ENCODE measurements at regions not wholly inside any gene's neighbourhood (a gene's known extent, or its start where the extent isn't known, plus 50 kb on each side); places are given as distances from the start of the nearest gene placed in this dataset.

GRCh38 chr7:16040346-16040745 is 353.9 kb upstream of the MEOX2 start:
- H3K56ac ChIP-seq (ENCODE audit: extremely low read depth, insufficient read depth, low read length): no peak overlapping the region
- 100% methylated on average over 1 of the region's 5 CpGs; no CpG with 5 or more reads in 1 of the 2 experiments for WGBS, 2 experiments (ENCODE audit: extremely low coverage in 2 of 2, insufficient read length in 1 of 2)
- H4K5ac ChIP-seq (ENCODE audit: low read depth, low read length): no peak overlapping the region
- in situ Hi-C loops (cut with MboI; ENCODE audit: low sequenced_read_pairs) (no loop called here), intact Hi-C loops (cut with micrococcal nuclease) (no loop called here), dilution Hi-C loops (cut with HindIII; ENCODE audit: low sequenced_read_pairs, unreplicated experiment) (no loop called here)
- H2AK9ac ChIP-seq (replicated peaks; ENCODE audit: low read depth, low read length, poor library complexity): no peak overlapping the region
- BruUV-seq (replicated peaks): no TSS peak
- H3K4ac ChIP-seq (ENCODE audit: low read depth, low read length): no peak overlapping the region
- H3K9me1 ChIP-seq (ENCODE audit: insufficient read depth, low read length): no peaks in the 10 kb centered on the region
- no peak overlapping the region for H3K14ac ChIP-seq (replicated peaks; ENCODE audit: low read depth, low read length)
- no peak overlapping the region for H4K91ac ChIP-seq (ENCODE audit: insufficient read depth, low read depth, low read length)
- POLR2A ChIA-PET (ENCODE audit: unreplicated experiment): interaction anchor here (0.6 kb wide), 1 partner anchor 49 kb away, joined by 4 read pairs; no protein-coding TSS in a partner anchor
- no peak for TF ChIP-seq RFX5 (IDR thresholded peaks at IDR 0.05; ENCODE audit: low read depth, low read length)
- TF ChIP-seq MXI1 (IDR thresholded peaks at IDR 0.05; ENCODE audit: borderline replicate concordance, low read depth, low read length): no peak
- TF ChIP-seq BHLHE40 (IDR thresholded peaks at IDR 0.05; ENCODE audit: low read depth, low read length): no peak
- no peak for TF ChIP-seq RAD21 (IDR thresholded peaks at IDR 0.05; ENCODE audit: low read length)
- no peak for TF ChIP-seq CHD1 (IDR thresholded peaks at IDR 0.05; ENCODE audit: low read depth, low read length)
- no peak for TF ChIP-seq RCOR1 (IDR thresholded peaks at IDR 0.05; ENCODE audit: insufficient replicate concordance, low read length)
- TF ChIP-seq CEBPB (IDR thresholded peaks at IDR 0.05; ENCODE audit: low read depth, low read length): no peak
- no peak for TF ChIP-seq SMC3 (IDR thresholded peaks at IDR 0.05; ENCODE audit: low read depth, low read length)
- no peak for TF ChIP-seq ELK1 (IDR thresholded peaks at IDR 0.05; ENCODE audit: borderline replicate concordance, low read depth, low read length)
- TF ChIP-seq FOS (IDR thresholded peaks at IDR 0.05; ENCODE audit: low read depth, low read length): no peak
- H2BK20ac ChIP-seq (ENCODE audit: low read depth, low read length): no peak overlapping the region
- H3K23ac ChIP-seq (ENCODE audit: low read depth, low read length): no peak overlapping the region
- H3K36me3 ChIP-seq (ENCODE audit: control insufficient read depth, insufficient read depth, low read length): no peaks in the 10 kb centered on the region
- no peak overlapping the region for H3K9ac ChIP-seq (ENCODE audit: low read depth, low read length)
- ATAC-seq (ENCODE audit: low read depth): no peak
- H3K4me3 ChIP-seq (ENCODE audit: insufficient read depth, low read depth, low read length): no peak overlapping the region
- H4K8ac ChIP-seq (ENCODE audit: low read depth in 2 of 2, low read length in 2 of 2): no peak overlapping the region
- no peak overlapping the region for H2AK5ac ChIP-seq (ENCODE audit: low read depth, low read length)
- H3K9me3 ChIP-seq (ENCODE audit: control insufficient read depth, insufficient read depth, low read length): no peaks in the 10 kb centered on the region
- H3K27ac ChIP-seq (ENCODE audit: insufficient read depth, low read length): no peak overlapping the region
- no peak overlapping the region for H3K4me2 ChIP-seq (ENCODE audit: low read depth, low read length)
- no peak overlapping the region for H3K18ac ChIP-seq (ENCODE audit: low read depth, low read length)
- no peak overlapping the region for H2BK15ac ChIP-seq (ENCODE audit: low read depth, low read length)
- H3K79me1 ChIP-seq (ENCODE audit: low read depth in 1 of 2, low read length in 2 of 2): no peaks in the 10 kb centered on the region
- H2BK5ac ChIP-seq (ENCODE audit: low read depth, low read length, poor library complexity, severe bottlenecking): no peak overlapping the region
- no peak overlapping the region for H2BK120ac ChIP-seq (ENCODE audit: low read depth, low read length)
- H2AFZ ChIP-seq (replicated peaks; ENCODE audit: low read length, poor library complexity): no peak overlapping the region
- H3K27me3 ChIP-seq (ENCODE audit: control insufficient read depth, insufficient read depth, low read length): no peaks in the 10 kb centered on the region
- no peaks in the 10 kb centered on the region for H4K20me1 ChIP-seq (ENCODE audit: insufficient read depth, low read length)
- CTCF ChIA-PET: no interaction called here
- no peak for DNase-seq
- no peaks in the 10 kb centered on the region for H3K4me1 ChIP-seq (ENCODE audit: control insufficient read depth, insufficient read depth, low read length)
